Breast epithelium (tissue), 3 donors: ENCODE measurements at regions not wholly inside any gene's neighbourhood (a gene's known extent, or its start where the extent isn't known, plus 50 kb on each side); places are given as distances from the start of the nearest gene placed in this dataset.

Experiments used
- CTCF ChIP-seq, 3 donors: fragments of 450-650 bp; IDR thresholded peaks; one replicate each; pipeline ENCODE4 v1.5.1; 2016 to 2017; ENCODE audit warnings: antibody characterized with exemption in 3 of 3, mild to moderate bottlenecking in 3 of 3, moderate library complexity in 3 of 3
- POLR2A ChIP-seq: fragments of 450-650 bp; IDR thresholded peaks from one replicate; pipeline ENCODE4 v1.6.1; 2016; ENCODE audit warnings: antibody characterized with exemption, mild to moderate bottlenecking, moderate library complexity

GRCh38 chr12:58670623-58671022 lies 249.7 kb downstream of the LRIG3 start:
- TF ChIP-seq CTCF (IDR thresholded peaks at IDR 0.05), result no peak
- TF ChIP-seq POLR2A, result no peak
